CD4-positive, alpha-beta T cell treated with Interleukin-4 for 4 hours (primary cell): ENCODE measurements at regions not wholly inside any gene's neighbourhood (a gene's known extent, or its start where the extent isn't known, plus 50 kb on each side); places are given as distances from the start of the nearest gene placed in this dataset.
"Not testable (repeated sequence)": the region's sequence is repeated elsewhere in the genome, so short reads cannot be mapped to it uniquely, and the experiment has no call there.

Experiments
- DNase-seq: peaks from one replicate; pipeline ENCODE4 v3.0.0-alpha.2; 2020

DNA sequence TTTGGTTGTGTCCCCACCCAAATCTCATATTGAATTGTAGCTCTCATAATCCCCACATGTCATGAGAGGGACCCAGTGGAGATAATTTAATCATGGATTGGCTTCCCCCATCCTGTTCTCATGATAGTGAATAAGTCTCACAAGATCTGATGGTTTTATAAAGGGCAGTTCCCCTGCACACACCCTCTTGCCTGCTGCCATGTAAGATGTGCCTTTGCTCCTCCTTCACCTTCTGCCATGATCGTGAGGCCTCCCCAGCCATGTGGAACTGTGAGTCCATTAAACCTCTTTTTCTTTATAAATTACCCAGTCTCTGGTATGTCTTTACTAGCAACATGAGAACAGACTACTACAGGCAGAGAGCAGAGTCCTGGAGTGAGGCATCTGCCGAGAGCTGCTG lies 90.2 kb upstream of the SLC45A1 start:
- DNase-seq: not testable (repeated sequence)

DNA sequence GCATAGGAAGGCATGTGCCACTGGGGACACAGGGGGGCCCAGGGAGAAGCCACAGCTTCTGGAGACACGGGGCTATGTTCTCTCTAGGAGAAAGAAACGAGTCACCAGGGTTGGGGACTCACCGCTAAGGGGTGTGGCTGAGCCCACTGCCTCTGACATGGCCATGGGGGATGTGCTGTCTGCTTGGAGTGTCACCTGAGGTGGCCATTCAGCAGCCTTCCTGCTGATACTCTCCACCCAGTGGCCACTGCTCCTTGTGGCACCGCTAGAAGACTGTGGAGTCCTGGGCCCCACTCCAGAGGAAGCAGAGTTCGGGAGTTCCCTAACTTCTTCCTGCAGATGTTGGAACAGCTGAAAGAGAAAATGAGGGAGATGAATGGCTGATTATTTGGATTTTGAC lies 91.2 kb upstream of the SLC45A1 start:
- DNase-seq: no peak

DNA sequence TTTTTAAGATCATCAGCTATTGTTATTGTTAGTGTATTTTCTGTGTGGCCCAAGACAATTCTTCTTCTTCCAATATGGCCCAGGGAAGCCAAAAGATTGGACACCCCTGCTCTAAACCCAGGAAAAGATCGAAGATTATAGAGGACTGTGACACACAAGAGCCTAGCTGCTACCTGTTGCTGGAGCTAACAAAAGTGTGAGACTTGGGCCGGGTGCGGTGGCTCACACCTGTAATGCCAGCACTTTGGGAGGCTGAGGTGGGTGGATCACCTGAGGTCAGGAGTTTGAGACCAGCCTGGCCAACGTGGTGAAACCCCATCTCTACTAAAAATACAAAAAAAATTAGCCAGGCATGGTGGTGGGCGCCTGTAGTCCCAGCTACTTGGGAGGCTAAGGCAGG lies 91.9 kb upstream of the SLC45A1 start:
- not testable (repeated sequence) for DNase-seq

DNA sequence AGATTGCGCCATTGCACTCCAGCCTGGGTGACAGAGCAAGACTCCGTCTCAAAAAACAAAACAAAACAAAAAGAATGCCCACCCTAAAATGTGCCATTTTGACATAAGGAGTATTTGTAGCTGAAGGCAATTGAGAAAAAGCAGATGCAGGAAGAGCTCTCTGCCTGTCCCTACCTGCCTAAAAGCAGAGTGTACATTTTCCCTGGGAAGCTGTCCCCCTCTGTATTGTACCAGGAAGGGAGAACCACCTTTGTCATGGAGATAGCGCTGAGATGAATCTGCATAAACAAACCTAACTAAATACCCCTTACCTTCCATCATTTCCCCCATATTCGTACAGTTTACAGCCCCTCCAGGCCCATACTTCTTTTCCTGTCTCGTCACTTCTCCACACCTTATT lies 94.4 kb upstream of the SLC45A1 start:
- no peak for DNase-seq

DNA sequence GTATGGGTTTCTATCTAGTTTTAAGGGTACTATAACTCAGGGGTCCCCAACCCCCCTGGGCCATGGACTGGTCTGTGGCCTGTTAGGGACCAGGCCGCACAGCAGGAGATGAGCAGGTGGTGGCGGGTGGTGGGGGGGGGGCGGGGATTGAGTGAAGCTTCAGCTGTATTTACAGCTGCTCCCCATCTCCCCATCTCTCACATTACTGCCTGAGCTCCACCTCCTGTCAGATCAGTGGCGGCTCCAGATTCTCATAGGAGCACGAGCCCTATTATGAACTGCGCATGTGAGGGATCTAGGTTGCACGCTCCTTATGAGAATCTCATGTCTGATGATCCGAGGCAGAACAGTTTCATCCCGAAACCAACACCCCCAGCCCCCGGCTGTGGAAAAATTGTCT lies 95.1 kb upstream of the SLC45A1 start:
- no peak for DNase-seq

DNA sequence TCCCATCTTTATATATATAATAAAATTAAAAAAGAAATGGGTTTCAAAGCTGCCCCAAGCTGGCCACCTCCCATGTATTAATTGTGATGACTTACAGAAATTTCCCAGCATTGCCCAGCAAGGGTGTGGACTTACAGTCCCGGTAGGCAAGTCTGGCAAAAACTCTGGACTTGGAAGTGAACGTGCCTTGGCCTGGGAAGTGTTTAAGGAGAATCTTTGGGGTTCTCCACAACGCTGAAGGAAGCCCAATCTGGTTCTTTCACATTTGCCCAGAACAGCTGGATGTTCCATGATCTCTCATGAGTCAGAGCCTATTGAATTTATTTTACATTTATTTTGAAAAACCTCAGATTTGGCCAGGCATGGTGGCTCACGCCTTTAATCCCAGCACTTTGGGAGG lies 98.4 kb upstream of the SLC45A1 start:
- no peak for DNase-seq

DNA sequence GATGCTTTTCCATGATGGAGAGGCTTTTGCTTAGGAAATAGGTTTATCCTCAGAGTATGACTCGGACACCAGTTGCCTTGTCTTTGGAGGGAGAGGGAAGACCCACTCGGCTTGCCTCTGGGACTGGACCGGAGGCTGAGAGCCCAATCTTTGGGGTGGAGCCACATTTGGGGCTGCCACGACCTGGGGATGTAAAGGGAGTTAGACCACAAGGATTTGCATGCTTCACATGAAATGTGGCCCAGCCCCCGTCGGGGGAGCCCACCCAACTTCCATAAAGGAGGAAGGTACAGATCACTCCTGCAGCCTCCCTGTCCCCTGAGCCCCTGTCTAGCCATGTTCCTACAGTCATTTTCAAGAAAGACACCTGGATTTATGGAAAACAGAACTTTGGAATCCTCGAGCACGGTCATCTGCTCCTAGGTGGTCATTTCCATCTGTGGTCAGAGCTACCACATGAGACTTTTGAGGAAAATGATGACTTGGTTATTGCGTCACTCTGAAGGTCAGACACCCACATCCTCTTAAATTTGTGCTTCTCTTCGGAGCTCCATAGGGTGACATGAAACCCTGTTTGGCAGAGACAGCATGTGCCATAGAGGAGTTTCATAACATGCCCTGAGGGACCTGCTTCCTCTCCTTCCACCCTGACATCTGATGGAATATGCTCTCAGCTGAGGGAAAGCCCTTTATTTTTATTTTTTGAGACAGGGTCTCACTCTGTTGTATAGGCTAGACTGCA lies 99.4 kb upstream of the SLC45A1 start:
- DNase-seq: no peak

DNA sequence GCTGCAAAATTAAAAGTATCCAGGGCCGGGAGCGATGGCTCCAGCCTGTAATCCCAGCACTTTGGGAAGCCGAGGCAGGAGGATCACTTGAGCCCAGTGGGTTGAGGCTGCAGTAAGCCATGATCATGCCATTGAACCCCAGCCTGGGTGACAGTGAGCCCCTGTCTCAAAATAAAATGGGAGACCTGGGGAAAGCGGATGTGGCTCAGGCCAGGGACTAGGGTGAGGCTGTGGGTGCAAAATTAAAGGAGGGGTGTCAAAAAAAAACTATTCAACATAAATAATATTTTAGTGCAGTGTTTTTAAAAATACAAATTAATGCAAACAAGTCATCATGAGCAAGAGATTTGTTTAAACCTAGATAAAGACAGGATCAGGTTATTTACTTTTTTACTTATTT lies 100.1 kb upstream of the SLC45A1 start:
- DNase-seq: no peak

DNA sequence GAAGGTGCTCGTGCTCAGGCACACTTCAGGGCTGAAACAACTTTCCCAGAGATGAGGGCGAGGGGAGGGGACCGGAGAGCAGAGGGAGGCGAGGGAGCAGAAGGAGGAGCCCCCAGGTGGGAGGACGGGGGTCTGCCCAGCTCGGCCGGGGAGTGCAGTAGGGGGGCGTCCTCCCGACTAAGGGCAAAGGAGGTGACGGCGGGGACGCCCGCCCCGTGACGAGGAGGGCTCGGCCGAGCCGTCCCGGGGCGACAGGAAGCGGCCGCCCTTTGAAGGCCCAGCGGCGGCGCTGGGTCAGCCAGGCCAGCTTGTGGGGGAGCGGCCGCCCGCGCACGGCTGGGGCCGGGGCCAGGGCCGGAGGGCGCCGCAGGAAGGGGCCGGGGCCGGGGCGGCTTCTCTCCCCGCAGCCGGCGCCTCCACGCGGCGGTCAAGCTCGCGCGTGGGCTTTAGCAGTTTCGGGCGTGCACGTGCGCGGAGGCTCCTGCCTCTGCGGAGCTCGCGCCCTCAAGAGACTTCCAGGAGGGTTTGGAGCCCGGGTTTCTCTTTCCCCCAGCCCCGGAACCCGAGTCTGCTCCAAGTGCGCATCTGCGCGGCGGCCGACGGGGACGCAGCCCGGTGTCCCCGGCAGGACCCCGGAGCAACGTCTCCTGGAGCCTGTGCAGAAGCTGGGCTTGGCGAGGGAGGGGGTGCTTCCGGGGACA lies 100.8 kb upstream of the SLC45A1 start:
- no peak for DNase-seq

DNA sequence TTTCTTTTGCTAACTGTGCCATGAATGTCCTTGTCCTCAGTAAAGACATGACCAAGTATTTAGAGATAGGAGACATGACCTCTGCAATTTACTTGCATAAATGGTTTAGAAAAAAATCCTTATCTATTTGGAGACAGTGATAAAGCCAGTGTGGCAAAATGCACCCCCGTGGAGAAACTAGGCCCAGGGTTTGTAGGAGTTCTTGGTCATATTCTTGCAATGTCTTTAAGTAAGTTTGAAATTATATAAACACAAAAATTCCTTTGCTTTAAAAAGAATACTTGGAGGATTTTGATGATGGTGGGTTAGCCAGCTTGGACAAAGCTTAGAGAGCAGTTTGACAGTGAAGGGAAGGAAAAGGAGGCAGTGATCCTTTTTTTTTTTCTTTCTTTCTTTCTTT lies 101.9 kb upstream of the SLC45A1 start:
- DNase-seq: no peak

DNA sequence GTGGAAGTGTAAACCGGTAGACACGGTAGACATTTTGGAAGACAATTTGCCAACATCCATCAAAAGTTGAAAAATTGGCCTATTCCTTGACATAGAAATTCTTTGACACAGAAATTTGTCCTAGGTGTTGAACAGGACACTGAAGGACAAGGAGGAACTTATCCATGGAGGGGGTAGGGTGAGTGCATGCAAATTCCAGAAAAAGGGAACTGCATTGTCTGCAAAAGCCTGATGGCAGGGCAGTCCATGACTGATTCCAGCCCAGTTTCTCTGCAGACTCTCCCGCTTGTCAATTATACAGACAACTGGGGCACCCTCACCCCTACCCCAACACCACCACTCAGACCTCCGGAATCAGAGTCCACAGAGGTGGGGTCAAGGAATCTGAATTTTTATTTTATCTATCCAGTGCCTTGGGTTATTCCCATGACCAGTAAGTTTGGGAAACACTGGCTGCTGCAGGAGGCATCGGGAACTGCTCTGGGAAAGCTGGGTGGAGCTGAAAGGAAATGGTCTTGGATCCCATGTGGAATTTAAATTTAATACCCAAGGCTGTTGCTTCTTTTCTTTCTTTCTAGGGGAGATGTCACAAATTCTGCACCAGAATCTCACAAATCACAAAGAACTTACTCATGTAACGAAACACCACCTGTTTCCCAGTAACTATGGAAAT lies 103.3 kb upstream of the SLC45A1 start:
- DNase-seq: no peak

DNA sequence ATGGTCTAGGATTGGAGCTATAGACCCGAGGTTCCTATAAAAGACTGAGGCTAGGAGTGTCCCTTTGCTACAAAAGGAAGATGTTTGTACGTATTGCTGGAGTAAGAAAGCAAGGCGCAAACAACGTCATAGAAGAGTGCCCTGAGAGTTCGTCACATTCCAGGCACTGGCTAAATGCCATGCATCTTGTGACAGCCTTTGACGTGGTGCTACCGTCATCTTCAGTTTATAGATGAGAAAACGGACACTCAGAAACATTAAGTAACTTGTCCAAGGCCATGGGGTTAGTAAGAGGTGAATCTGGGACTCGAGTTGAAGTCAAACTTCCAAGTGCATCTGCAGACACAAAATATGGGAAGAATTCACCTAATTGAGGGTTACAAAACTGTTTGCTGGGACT lies 104.2 kb upstream of the SLC45A1 start:
- DNase-seq: no peak

DNA sequence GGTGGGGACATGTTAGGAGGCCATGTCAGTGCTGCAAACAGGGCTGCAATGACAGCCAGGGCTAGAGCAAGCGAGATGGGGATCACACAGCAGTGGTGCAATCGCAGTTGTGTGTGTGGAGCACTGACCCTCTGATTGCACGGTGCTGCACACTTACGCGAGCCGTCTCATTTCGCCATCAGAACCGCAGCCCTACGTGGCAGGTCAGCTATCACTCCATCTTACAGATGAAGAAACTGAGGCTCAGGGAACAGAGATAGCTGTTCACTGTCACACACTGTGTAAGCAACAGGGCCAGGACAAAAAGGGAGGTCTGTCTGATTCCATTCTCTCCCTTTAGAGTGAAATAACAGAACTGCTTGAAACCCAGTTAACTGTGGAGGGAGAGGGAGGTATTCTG lies 104.8 kb upstream of the SLC45A1 start:
- no peak for DNase-seq

DNA sequence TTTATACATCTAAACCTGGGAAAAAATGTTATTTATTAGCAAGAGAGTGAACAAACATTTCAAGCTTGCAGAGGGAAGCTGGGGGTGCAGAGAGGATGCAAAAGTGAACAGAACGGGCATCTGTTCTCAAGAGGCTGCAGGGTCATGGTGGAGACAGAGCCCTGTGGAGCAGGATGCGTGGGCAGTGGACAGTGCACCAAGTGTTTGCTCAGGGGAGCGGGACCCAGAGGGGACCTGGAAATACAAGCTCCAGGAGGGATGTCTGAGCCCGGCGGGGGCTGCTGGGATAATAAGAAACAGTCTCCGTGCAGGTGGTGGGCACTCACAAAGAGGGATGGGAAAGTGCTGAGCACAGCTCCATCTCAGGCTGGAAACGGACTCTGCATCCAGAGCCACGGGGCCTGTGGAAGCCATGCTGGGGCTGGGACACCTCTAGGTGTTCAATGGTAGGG lies 105.3 kb upstream of the SLC45A1 start:
- DNase-seq: no peak

DNA sequence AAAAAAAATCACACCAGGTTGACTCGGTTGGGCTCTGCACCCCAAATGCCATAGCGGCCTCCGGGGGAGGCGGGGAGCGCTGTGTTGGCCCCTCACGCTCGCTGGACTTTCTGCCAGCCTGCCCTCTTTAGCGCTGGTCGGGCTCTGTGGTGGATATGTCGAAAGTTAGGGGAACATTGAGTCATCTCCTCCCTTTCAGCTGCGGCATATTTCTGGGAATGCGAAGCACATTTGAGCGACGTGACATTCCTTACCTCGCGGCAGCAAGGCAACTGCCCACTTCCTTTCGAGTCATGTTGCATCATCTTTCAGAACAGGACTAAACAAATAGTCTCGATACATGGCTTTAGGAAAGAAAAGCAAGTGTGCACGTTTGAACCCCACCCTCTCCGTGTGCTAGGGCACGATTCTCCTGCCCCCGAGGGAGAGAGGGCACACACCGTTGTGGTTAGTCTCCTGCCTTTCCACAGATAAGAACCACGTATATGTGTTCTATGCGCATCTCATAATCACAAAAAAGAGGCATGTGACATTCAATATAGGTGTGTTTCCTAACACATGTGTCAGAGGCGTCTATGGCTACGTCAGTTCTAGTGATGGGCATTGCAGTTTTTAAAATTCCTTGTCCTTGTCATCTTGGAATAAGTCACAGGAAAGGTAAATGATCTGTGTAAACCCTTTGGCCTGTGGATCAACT lies 105.9 kb upstream of the SLC45A1 start:
- no peak for DNase-seq

DNA sequence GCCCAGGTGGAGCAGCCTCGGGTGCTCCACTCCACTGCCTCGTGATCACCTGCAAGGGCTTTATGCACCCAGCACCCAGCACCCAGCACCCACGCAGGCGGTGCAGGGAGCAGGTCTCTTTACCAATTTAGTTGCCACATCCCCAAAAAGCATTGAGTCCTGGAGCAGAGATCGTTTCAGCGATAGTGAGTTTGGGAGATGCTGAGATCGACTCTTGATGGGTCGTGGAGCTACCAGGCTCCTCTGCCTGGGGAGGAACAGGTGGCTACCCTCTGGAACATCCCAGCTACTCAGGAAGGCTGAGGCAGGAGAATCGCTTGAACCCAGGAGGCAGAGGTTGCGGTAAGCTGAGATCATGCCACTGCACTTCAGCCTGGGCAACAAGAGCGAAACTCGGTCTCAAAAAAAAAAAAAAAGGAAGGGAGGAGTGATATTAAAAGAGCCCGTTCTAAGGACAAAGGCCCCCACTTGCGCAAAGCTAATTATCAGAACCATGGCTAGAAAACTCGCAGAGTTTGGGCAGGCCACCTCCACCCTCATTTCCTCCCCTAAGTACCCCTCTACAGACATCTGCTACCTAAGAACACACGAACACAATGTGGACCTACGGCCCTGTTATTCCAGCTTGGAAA lies 106.5 kb upstream of the SLC45A1 start:
- no peak for DNase-seq

DNA sequence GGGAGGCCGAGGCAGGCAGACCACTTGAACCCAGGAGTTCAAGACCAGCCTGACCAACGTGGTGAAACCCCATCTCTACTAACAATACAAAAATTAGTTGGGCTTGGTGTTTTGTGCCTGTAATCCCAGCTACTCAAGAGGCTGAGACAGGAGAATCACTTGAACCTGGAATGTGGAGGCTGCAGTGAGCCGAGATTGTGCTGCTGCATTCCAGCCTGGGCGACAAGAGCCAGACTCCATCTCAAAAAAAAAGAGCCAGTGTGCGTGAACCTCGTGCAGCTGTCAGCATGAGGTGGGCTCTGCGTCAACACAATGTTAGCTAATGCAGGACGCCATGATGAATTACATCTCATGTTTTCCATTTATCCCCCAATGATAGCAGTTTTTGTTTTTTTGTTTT lies 110.7 kb upstream of the SLC45A1 start:
- DNase-seq: no peak

DNA sequence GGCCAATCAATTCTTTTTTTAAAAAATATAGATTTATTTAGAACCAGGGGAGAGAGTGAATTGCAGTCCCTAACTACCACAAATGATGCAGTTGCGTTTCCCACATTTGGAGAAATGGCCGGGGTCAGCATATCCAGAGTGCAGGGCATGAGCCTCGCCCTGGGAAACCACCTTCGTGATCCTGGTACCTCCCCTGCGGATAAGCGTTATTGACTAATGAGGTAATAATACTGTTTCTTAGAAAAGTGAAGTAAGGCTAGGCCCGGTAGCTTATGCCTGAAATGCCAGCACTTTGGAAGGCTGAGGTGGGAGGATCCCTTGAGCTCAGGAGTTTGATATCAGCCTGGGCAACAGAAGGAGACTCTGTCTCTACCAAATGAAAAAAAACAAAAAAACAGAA lies 111.5 kb upstream of the SLC45A1 start:
- DNase-seq: no peak

DNA sequence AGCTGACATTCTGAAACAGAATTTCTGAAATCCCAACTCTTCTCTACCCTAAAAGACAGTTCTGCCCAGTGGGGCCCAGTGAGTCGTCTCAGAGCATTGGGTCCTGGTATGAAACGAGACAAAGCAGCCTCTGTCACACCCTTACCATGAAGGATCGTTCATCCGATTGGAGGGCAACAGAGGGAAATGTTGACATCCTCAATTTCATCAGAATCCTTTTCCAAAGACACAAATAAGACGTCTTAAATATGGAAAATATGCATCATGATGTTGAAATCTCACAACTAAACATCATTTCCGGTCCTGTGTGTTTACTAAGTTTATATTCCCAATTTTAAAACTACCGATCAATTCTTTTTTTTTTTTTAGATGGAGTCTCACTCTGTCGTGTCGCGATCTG lies 112.1 kb upstream of the SLC45A1 start:
- DNase-seq: no peak

DNA sequence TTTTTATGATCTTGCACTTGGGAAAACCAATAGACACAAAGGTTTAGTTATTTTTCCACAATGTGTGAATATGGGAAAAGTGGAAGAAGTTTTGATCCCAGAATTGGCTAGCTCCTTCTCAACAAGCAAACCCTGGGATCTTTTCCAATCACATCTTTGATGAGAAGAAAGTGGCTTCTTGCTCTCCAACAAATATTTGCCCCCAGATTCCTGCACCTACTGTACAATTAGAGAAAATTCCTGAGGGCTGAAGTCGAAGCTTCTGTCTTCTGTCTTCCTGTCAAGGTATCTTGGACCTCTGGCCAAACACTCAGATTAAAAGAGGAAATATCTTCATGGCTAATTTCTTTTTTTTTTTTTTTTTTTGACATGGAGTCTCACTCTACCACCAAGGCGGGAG lies 113.1 kb upstream of the SLC45A1 start:
- DNase-seq: no peak

DNA sequence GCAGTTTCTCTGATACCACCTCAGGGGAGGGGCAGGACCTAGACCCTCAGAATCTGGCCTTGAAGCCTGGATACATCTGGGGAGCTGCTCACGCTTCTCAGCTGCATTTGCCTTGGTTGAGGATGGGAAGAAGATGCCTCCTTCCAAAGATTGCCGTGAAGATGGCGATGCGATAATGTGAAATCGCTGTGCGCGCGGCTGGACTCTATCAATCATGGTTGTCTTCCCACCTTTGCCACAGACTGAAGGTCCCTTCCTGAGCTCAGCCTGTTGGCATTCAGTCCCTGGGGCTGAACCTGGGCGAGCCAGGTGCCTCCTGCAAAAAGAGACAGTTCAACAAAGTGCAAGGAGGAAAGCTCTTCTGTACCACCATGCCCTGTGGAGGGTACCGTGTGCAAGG lies 114.4 kb upstream of the SLC45A1 start:
- no peak for DNase-seq

DNA sequence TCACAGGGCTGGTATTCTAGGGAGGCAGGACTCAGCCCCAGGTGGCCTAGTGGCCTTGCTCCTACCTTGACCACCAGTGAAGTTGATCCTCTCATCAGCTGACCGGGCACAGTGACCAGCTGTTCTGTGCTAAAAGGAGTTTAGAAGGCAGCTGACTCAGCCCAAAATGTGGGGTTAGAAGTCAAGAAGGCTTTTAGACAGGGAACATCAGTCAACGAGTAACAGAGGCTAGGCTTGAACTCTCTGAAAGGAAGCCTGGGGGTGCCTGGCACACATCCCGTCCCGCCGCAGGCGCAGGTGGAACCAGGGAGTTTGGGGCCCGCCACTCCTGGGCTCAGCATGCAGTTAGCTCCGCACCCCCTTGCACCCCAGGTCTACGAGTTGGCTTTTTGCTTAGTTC lies 114.9 kb upstream of the SLC45A1 start:
- DNase-seq: no peak
